Hepatocyte (in vitro differentiated cells): ENCODE measurements at regions not wholly inside any gene's neighbourhood (a gene's known extent, or its start where the extent isn't known, plus 50 kb on each side); places are given as distances from the start of the nearest gene placed in this dataset.

Experiments
- CTCF ChIP-seq: fragments of 200-600 bp; sonication (generic); IDR thresholded peaks from 2 replicates; pipeline ENCODE4 v1.5.1; 2016; ENCODE audit warnings: antibody characterized with exemption, mild to moderate bottlenecking; ENCODE audit not compliant: poor library complexity
- EZH2 ChIP-seq: fragments of 200-600 bp; sonication (generic); IDR thresholded peaks from 2 replicates; pipeline ENCODE4 v1.6.1; 2016; ENCODE audit warnings: antibody characterized with exemption, mild to moderate bottlenecking, borderline replicate concordance

- TF ChIP-seq CTCF: no peak
- no peak for TF ChIP-seq EZH2
Measured at GRCh38 chr10:130458509-130458908, 322.3 kb downstream of the GLRX3 start.
